MCF 10A (cell line): ENCODE measurements at regions not wholly inside any gene's neighbourhood (a gene's known extent, or its start where the extent isn't known, plus 50 kb on each side); places are given as distances from the start of the nearest gene placed in this dataset.

Experiments
- BruUV-seq: library from RNA; stranded (reverse); fragments of 400-500 nt; replicated peaks from 2 replicates; lab custom pipeline; 2021; lab: Mats Ljungman, UMichigan
- CTCF ChIA-PET: fragments of 300-600 bp; sonication (Branson Sonifier 250); formaldehyde crosslinking; extraction: SDS; loops from one replicate; lab custom pipeline; 2021; ENCODE audit warnings: antibody characterized with exemption, inconsistent platforms; lab: Yijun Ruan, JAX
- POLR2A ChIA-PET: fragments of 300-600, 350-650 bp; sonication (Branson Sonifier 250); formaldehyde crosslinking; extraction: SDS; loops from one replicate; lab custom pipeline; 2020; ENCODE audit warnings: antibody characterized with exemption, inconsistent platforms; lab: Yijun Ruan, JAX
- DNase-seq: peaks from one replicate; pipeline ENCODE4 v3.0.0-alpha.2; 2018; ENCODE audit not compliant: unreplicated experiment
- H3K27ac Mint-ChIP-seq: one replicate; pipeline ENCODE4 v1.8.0; 2022; ENCODE audit warnings: mild to moderate bottlenecking, low read depth, mixed read lengths; ENCODE audit not compliant: unreplicated experiment
- H3K27me3 Mint-ChIP-seq: one replicate; pipeline ENCODE4 v1.8.0; 2022; ENCODE audit warnings: mixed read lengths; ENCODE audit not compliant: insufficient read depth, unreplicated experiment
- H3K36me3 Mint-ChIP-seq: one replicate; pipeline ENCODE4 v1.8.0; 2022; ENCODE audit warnings: mild to moderate bottlenecking, moderate library complexity, mixed read lengths; ENCODE audit not compliant: insufficient read depth, unreplicated experiment
- H3K4me1 Mint-ChIP-seq: one replicate; pipeline ENCODE4 v1.8.0; 2022; ENCODE audit warnings: mixed read lengths; ENCODE audit not compliant: insufficient read depth, unreplicated experiment
- H3K4me3 Mint-ChIP-seq: one replicate; pipeline ENCODE4 v1.8.0; 2022; ENCODE audit warnings: mild to moderate bottlenecking, moderate library complexity, mixed read lengths; ENCODE audit not compliant: unreplicated experiment
- H3K9me3 Mint-ChIP-seq: one replicate; pipeline ENCODE4 v1.8.0; 2022; ENCODE audit warnings: mixed read lengths; ENCODE audit not compliant: unreplicated experiment
- intact Hi-C: fragments of 100-400 bp; cut with micrococcal nuclease; formaldehyde crosslinking; loops from 2 replicates; pipeline ENCODE4 v1.14.1; 2022
- TF ChIP-seq, protein P1 (sequence below): fragments of 200-600 bp; IDR thresholded peaks from one replicate; pipeline ENCODE4 v1.8.0; 2022; ENCODE audit warnings: antibody characterized with exemption, mild to moderate bottlenecking; ENCODE audit not compliant: unreplicated experiment

DNA sequence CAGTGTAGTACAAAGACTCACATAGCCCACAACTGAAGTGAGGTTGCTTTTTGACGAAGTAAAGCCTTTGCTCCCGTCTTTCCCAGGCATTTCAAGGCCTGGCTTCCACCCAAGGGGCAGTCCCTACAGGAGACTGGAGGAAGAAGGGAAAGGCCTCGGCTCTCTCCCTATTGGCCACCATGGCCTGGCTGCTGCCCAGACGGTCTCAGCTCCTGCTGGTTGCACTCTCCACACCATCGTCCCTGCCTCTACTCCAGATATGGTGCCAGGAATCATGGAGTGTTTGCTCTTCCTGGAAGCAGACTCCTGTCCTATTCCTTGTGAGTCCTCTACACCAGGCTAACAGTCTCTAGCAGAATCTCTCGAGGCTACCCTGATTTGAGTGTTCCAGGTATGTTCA lies 124.1 kb upstream of the UQCRFS1 start:
- no peak for DNase-seq
- H3K36me3 Mint-ChIP-seq = peaks cover 6% of the 10 kb centered on the region
- H3K4me1 Mint-ChIP-seq = no peaks in the 10 kb centered on the region
- intact Hi-C loops = no loop called here
- TF ChIP-seq, protein P1, sequence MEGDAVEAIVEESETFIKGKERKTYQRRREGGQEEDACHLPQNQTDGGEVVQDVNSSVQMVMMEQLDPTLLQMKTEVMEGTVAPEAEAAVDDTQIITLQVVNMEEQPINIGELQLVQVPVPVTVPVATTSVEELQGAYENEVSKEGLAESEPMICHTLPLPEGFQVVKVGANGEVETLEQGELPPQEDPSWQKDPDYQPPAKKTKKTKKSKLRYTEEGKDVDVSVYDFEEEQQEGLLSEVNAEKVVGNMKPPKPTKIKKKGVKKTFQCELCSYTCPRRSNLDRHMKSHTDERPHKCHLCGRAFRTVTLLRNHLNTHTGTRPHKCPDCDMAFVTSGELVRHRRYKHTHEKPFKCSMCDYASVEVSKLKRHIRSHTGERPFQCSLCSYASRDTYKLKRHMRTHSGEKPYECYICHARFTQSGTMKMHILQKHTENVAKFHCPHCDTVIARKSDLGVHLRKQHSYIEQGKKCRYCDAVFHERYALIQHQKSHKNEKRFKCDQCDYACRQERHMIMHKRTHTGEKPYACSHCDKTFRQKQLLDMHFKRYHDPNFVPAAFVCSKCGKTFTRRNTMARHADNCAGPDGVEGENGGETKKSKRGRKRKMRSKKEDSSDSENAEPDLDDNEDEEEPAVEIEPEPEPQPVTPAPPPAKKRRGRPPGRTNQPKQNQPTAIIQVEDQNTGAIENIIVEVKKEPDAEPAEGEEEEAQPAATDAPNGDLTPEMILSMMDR = no peak
- POLR2A ChIA-PET = no interaction called here
- H3K4me3 Mint-ChIP-seq = no peak overlapping the region
- CTCF ChIA-PET = no interaction called here
- no peaks in the 10 kb centered on the region for H3K27me3 Mint-ChIP-seq
- H3K9me3 Mint-ChIP-seq = peaks cover 56% of the 10 kb centered on the region
- BruUV-seq = no TSS peak
- H3K27ac Mint-ChIP-seq = no peak overlapping the region

DNA sequence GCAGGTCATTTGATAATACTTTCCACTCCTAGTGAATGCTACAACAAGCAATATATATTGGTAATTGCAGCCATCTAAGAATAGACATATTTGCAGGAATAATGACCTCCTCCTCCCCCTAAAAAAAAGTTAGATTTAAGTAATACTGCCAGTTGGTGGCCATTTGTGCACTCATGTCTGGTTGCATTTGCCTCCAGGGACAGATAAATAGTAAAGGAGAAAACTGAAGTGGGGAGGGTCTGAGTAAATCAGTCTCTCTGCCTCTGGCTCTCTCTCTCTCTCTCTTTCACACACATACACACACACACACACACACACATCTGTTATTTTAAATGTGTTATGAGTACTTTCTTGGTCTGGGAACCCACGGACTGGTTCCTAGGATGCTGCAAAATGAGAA lies 125.5 kb upstream of the UQCRFS1 start:
- Mint-ChIP-seq H3K27me3 (no peaks in the 10 kb centered on the region), H3K9me3 (peaks cover 56% of the 10 kb centered on the region), H3K4me3 (no peak overlapping the region), H3K27ac (no peak overlapping the region), H3K4me1 (no peaks in the 10 kb centered on the region), H3K36me3 (peaks cover 6% of the 10 kb centered on the region)
- ChIA-PET CTCF (no interaction called here), POLR2A (no interaction called here)
- TF ChIP-seq, protein P1 = no peak
- no peak for DNase-seq
- intact Hi-C loops = no loop called here
- no TSS peak for BruUV-seq

DNA sequence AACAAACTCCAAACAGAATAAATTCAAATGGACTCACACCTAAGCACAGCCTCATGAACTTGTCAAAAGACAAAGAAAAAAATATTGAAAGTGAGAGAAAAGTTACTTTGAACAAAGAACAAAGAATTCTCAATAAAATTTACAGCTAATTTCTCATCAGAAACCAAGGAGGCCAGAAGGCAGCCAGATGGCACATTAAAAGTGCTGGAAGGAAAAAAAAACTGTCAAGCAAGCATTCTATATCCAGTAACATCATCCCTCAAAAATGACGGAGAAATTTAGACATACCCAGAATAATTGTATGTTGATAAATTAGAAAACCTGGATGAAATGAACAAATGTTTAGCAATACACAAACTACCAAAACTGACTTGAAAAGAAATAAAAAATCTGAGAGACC lies 129.8 kb upstream of the UQCRFS1 start:
- Mint-ChIP-seq H3K4me1 (no peaks in the 10 kb centered on the region), H3K27me3 (no peaks in the 10 kb centered on the region), H3K36me3 (no peaks in the 10 kb centered on the region), H3K9me3 (peaks cover 58% of the 10 kb centered on the region), H3K4me3 (no peak overlapping the region), H3K27ac (no peak overlapping the region)
- no peak for DNase-seq
- ChIA-PET CTCF (no interaction called here), POLR2A (no interaction called here)
- intact Hi-C loops = no loop called here
- BruUV-seq = no TSS peak
- TF ChIP-seq, protein P1 = no peak

GRCh38 chr19:29364224-29364726 lies 151.3 kb upstream of the UQCRFS1 start:
- no peak overlapping the region for H3K27ac Mint-ChIP-seq
- intact Hi-C loops = no loop called here
- no TSS peak for BruUV-seq
- H3K27me3 Mint-ChIP-seq = no peaks in the 10 kb centered on the region
- TF ChIP-seq, protein P1 = no peak
- CTCF ChIA-PET = interaction anchor here (0.6 kb wide), 1 partner anchor 153 kb away, joined by 4 read pairs; no protein-coding TSS in a partner anchor
- DNase-seq = no peak
- no peak overlapping the region for H3K4me3 Mint-ChIP-seq
- no peaks in the 10 kb centered on the region for H3K4me1 Mint-ChIP-seq
- peaks cover 40% of the 10 kb centered on the region for H3K9me3 Mint-ChIP-seq
- H3K36me3 Mint-ChIP-seq = no peaks in the 10 kb centered on the region
- POLR2A ChIA-PET = no interaction called here
